ENCODE measurements at regions not wholly inside any gene's neighbourhood (a gene's known extent, or its start where the extent isn't known, plus 50 kb on each side); places are given as distances from the start of the nearest gene placed in this dataset.

- TF ChIP-seq, protein P1, sequence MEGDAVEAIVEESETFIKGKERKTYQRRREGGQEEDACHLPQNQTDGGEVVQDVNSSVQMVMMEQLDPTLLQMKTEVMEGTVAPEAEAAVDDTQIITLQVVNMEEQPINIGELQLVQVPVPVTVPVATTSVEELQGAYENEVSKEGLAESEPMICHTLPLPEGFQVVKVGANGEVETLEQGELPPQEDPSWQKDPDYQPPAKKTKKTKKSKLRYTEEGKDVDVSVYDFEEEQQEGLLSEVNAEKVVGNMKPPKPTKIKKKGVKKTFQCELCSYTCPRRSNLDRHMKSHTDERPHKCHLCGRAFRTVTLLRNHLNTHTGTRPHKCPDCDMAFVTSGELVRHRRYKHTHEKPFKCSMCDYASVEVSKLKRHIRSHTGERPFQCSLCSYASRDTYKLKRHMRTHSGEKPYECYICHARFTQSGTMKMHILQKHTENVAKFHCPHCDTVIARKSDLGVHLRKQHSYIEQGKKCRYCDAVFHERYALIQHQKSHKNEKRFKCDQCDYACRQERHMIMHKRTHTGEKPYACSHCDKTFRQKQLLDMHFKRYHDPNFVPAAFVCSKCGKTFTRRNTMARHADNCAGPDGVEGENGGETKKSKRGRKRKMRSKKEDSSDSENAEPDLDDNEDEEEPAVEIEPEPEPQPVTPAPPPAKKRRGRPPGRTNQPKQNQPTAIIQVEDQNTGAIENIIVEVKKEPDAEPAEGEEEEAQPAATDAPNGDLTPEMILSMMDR (IDR thresholded peaks at IDR 0.05; ENCODE audit: control insufficient read depth, extremely low read depth, insufficient read depth) = no peak
- no peak overlapping the region for H3K4me3 ChIP-seq (ENCODE audit: low read depth, low read length)
- no peak for DNase-seq (ENCODE audit: low read depth)
Observed at GRCh38 chr4:24411299-24411698, 173.1 kb downstream of the DHX15 start.

GRCh38 chr4:24408640-24409039 is 175.7 kb downstream of the DHX15 start:
- TF ChIP-seq, protein P1 (IDR thresholded peaks at IDR 0.05; ENCODE audit: control insufficient read depth, extremely low read depth, insufficient read depth) = no peak
- DNase-seq (ENCODE audit: low read depth) = no peak
- H3K4me3 ChIP-seq (ENCODE audit: low read depth, low read length) = no peak overlapping the region

GRCh38 chr4:24405926-24406325 is 178.4 kb downstream of the DHX15 start:
- H3K4me3 ChIP-seq (ENCODE audit: low read depth, low read length) = no peak overlapping the region
- TF ChIP-seq, protein P1 (IDR thresholded peaks at IDR 0.05; ENCODE audit: control insufficient read depth, extremely low read depth, insufficient read depth) = no peak
- DNase-seq (ENCODE audit: low read depth) = no peak

DNA sequence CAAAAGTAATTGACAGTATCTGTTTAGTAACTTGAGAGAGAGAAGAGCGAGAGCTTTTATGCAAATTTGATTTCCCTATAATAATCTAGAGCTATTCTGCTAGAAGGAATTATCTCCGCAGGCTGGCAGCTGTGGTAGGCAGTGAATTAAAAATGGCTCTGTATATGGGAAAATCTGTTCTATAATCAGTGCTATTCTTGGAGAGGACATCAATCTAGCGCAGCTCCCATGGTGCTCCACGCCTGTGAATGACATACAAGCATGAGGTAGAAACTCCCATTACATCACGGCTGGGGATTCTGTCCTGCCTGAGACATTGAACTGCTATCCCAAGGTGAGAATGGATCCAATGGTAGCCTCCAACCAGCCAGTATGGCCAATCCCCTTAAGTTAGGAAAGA is 179.0 kb downstream of the DHX15 start:
- TF ChIP-seq, protein P1 (IDR thresholded peaks at IDR 0.05; ENCODE audit: control insufficient read depth, extremely low read depth, insufficient read depth) = no peak
- no peak for DNase-seq (ENCODE audit: low read depth)

GRCh38 chr4:24404281-24404680 is 180.1 kb downstream of the DHX15 start:
- TF ChIP-seq, protein P1 (IDR thresholded peaks at IDR 0.05; ENCODE audit: control insufficient read depth, extremely low read depth, insufficient read depth) = no peak

More for the DNA sequence above, 179.0 kb downstream of the DHX15 start:
- no peak overlapping the region for H3K4me3 ChIP-seq (ENCODE audit: low read depth, low read length)

GRCh38 chr4:24403265-24403664 is 181.1 kb downstream of the DHX15 start:
- TF ChIP-seq, protein P1 (IDR thresholded peaks at IDR 0.05; ENCODE audit: control insufficient read depth, extremely low read depth, insufficient read depth) = no peak
- H3K4me3 ChIP-seq (ENCODE audit: low read depth, low read length) = no peak overlapping the region
- DNase-seq (ENCODE audit: low read depth) = no peak

More at GRCh38 chr4:24404281-24404680, 180.1 kb downstream of the DHX15 start:
- DNase-seq (ENCODE audit: low read depth) = no peak
- H3K4me3 ChIP-seq (ENCODE audit: low read depth, low read length) = no peak overlapping the region

DNA sequence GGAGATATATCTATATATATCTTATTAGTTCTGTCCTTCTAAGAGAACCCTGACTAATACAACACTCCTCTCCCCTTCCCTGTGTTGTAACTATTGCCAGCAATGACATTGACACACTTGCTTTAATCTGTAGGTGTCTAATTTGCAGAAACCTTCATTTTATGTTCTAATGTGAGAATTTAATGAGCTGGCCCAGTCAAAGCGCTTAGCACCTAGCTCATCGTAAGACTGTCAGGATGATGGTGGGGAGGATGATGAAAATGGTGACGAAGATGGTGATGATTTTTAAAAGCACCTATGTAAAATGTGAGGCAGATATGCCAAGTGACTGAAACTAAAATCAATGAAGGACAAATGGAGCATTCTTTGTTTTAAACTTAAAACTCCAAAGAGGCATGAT is 183.8 kb downstream of the DHX15 start:
- TF ChIP-seq, protein P1 (IDR thresholded peaks at IDR 0.05; ENCODE audit: control insufficient read depth, extremely low read depth, insufficient read depth) = no peak
- DNase-seq (ENCODE audit: low read depth) = no peak
- H3K4me3 ChIP-seq (ENCODE audit: low read depth, low read length) = no peak overlapping the region
